HG03342 (cell line): ENCODE measurements at regions not wholly inside any gene's neighbourhood (a gene's known extent, or its start where the extent isn't known, plus 50 kb on each side); places are given as distances from the start of the nearest gene placed in this dataset.

Experiments
- ATAC-seq: cut with Tn5 transposase; IDR thresholded peaks from one replicate; pipeline ENCODE4 v1.9.1; 2021; ENCODE audit warnings: mild to moderate bottlenecking, moderate library complexity; ENCODE audit not compliant: unreplicated experiment

DNA sequence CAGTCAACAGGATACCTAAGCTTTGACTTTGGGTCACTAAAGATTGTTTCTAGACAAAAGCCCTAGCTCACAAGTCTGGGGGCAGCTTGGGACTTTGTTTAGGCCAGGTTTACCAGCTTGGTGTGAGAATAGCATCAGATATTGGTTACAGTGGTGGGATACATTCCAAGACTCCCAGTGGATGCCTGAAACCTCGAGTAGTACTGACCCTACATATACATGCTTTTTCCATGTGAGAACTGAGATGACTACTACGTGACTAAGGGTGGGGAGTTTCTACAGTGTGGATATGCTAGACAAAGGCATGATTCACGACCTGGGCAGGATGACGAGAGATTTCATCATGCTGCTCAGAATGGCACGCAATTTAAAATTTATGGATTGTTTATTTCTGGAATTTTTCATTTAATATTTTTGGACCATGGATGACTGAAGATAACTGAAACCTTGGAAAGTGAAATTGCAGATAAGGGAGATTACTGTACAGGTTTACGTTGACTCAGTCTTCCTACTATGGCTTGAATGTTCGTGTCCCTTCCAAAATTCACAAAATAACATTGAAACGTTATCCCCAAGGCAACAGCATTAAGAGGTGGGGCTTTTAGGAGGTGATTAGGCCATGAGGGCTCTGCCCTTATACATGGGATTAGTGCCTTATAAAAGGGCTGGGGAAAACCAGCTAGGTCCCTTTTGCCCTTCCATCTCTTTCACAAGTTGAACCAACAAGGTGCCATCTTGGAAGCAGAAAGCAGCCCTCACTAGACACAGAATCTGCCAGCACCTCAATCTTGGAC lies 50.2 kb upstream of the CTAGE1 start:
- ATAC-seq: no peak

DNA sequence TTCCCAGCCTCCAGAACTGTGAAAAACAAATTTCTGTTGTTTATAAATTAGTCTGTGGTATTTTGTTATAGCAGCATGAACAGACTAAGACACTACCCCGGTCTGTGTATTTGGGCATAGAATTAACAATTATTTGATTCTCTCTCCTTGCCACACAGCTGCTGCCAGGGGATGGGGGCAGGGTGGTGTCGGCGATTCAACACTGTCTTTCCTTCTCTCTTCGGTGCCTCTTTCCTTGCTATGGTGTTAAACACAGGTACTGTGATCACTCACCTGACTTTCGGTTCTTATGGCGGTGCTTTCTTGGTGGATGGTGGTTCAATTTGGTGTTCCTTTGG lies 50.8 kb upstream of the CTAGE1 start:
- ATAC-seq: no peak

DNA sequence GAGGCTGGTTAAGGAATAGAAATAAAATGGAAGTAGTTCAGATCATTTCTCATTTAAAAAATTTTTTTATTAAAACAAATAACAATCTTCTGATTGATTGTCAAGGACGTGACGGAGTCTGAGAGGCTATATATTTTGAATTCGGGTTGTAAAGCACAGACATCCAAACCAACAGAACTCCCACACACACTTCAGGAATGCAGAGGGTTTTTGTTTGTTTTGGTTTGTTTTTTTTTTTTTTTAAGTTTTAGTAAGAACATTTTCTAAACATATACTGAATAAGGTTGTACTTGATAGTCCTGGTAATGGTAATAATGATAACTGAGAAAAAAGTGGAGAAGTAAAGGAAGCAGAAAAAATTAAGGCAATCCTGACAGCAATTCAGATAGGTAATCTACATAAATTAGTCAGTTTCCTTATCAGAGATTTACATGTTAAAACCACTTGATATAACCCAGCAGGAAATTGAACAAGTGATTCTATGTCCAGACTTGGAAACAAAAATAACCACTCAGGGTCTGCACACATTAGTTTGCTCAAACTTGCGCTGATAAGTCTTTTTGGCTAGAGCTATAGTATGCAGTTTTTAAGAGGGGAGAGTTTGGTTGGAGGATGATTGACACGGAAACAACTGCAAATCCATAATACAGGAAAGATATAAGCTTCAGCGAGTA lies 51.5 kb upstream of the CTAGE1 start:
- no peak for ATAC-seq

DNA sequence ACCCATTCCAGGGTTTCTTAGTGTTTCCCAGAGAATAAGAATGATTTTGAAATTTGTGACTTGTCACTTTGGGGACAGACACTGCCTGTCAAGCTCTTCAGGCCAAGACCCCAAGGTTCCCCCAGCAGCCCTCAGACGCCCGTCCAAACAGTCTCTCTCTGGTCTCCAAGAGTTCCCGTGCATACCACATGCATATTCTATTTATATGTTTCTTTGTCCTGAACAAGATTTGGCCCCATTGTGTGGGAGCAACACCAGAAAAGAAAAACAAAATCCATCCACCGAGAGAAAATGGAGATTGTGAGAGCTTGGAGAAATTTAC lies 52.2 kb upstream of the CTAGE1 start:
- ATAC-seq: no peak

DNA sequence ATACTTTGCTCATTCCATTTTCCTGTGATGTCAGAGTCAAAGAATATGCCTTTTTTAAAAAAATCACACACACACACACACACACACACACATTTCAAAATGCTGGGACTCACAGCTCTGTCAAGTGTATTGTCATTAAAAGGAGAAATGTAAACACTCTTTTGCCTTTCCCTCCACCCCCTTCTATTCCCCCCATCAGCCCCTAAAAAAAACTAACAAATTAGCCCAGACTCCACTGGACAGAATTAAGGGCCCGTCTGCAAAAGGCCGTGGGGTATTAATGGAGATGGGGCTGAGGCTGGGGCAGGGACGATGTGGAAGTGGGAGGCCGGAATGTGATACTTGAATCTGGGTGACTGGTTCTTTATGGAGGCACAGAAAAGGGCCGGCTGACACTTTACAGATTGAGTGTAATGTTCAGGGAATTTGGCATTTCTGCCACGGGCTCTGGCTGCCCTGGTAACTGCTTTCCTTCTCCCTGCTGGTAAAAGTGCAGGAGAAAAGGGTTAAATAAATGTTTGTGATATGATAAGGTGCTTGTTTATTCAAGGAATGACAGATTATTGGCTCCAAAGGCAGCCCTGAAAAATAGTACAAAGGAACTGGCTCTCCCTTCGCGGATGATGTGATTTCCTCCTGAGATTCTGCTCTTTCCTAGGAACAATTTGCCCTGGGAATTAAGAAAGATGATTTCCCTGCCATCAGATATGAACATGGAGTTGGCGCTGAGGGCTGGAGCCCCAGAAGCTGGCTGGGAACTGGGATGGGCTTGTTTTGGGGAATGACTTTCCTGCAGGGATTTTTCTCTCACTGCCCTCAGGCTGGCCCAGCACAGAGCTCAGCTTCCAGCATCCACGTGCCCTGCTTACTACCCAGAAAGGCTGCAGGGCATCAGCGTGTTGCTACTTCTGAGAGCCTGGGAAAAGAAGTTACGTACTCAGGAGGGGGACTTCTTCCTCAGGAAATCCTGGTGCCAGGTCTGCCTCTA lies 52.8 kb upstream of the CTAGE1 start:
- ATAC-seq: no peak

DNA sequence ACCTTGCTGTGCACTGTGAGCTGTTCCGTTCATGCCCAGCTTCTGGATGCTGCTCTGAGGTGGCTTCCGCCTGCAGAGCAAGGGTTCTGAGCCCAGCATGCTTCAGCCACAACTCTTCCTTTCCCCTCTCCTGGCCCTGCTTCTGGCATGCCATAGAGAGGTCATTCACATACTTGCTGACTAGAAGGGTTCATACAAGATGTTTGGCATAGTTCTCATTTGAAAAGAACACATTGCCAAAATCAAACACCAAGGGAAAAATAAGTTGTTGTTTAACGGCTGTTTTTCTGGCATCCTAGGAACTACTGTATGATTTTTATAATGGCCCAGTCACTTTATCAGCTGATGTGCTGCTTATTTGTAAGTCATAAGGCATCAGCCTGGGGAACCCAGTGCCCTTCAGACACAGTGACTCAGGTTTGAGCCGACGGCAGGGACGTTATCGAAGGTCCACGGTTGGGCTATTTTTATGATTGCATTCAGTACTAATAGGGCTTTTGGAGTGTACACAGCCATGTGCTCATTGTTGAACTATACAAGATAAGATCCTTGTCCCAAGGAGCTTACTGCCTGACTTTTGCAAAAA lies 53.9 kb upstream of the CTAGE1 start:
- ATAC-seq: no peak

DNA sequence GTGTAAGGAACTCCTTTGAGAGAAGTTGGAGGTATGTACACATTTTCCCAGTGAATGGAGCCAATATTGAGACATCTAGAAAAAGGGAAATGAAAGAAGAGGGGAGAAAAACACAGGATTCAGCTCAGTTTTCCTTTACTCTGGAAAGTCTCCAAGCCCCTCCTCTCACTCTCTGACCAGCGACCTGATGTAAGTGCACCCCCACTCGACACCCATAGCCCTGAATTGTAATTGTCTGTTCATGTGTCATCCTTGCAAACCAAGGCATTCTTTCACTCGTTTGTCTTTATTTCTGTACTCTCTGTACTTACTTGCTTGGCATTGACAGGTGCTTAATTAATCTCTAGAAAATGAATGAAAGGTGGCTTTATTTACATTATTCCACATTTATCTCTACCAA lies 55.7 kb upstream of the CTAGE1 start:
- no peak for ATAC-seq

DNA sequence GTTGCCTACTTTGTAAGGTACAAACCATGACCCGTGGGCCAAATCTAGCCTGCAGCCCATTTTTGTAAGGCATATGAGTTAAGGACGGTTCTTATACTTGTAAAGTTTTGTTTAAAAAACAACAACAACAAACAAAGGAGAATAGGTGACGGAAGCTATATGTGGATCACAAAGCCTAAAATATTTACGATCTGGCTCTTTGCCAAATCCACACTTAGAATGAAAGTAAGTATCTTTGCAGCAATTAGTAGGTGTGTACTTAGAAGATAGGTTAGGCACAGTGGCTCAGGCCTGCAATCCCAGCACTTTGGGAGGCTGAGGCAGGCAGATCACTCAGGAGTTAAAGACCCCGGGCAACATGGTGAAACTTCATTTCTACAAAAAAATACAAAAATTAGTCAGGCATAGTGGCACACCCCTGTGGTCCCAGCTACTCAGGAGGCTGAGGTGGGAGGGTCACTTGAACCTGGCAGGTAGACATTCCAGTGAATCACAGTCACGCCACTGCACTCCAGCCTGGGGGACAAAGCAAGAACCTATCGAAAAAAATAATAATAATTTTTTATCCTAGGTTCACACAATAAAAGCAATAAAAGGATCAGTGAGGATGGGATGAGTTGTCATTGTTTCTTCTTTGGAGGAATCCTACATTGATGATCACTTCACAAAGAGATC lies 57.8 kb upstream of the CTAGE1 start:
- ATAC-seq: no peak

DNA sequence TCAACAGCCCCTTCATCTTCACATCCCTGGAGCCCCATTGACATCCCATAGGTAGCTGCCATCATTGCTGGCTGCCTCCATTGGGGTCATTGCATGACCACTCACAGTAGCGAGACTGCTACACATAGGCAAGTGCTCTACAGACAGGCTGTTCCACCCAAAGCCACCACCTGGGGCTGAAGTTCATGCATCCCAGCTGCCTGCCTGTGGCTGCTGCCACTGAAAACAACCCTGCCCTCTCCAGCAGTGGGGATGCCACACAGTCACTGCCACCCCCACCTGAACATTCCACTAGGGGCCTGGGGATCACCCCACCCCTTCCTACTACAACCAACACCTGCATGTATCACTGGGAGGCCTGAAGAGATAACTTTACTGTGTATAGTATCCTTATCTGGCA lies 59.5 kb upstream of the CTAGE1 start:
- no peak for ATAC-seq

DNA sequence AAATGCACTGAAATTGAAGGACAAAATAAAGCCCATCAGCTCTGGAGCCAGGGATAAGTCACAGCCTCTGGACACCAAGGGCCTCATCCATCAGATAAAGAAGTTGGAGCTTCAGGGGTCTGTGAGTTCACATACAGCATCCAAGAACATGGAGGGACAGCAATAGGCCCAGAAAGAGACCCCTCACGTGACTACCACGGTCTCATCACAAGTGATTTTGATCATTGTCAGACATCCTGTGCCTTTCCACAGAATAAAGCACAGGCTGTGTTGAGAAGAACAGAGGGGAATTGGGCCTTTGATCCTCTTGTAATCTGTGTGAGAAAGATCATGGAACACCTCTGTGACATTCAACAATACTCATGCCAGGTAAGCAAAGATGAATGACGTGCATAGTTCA lies 65.2 kb upstream of the CTAGE1 start:
- no peak for ATAC-seq

DNA sequence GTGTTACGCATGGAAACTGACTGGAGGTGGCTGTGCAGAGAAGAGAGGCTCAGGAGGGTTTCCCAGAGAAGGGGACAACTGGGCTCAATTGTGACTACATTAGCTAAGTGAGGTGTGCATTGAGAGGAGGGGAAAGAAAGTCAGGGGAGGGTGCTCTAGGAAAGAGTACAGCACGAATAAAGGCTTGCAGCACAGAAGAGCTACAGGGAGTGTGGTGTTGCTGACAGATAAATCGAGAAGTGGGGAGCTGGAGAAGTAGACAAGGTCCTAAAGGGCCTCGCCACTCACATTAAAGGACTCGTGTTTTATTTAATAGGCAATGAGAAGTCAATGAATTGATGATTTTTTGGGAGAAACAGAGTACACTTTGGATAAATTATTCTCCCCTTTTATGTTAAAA lies 65.7 kb upstream of the CTAGE1 start:
- no peak for ATAC-seq

DNA sequence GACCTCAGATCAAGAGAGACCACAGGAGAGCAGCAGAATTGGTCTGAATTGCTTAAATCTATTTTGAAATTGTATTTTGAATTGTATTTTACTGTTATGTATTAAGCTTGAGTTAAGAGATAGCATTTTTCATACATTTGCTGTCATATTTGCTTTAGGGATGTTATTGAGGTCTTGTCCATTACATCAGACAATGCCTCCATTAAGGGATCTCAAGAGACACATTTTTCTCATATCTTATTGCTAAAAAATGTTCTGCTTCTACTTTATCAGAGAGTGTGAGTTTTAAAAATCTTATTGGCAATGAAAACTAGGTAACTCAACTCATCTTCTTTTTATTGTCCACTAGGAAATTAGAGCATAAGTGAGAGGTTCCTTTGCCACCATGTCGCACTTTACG lies 66.8 kb upstream of the CTAGE1 start:
- ATAC-seq: no peak

DNA sequence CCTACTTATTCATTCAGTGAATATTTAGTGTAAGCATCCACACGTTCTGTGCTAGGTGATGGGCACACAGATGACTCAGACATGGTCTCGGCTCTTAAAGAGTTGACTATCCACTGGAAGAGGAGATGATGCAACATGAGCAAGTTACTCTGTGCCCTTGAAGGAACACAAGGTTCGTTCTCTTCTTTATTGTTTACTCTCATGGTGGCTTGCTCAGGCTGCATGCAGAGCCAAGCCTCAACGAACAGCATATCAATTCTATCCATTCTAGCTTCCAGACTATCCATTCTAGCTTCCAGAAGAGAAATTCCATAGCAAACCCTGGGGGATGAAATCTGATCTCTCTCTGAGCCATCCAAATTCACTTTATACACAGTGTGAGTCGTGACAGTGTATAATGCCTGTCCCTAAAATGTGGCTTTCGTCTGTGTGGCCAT lies 68.1 kb upstream of the CTAGE1 start:
- no peak for ATAC-seq

DNA sequence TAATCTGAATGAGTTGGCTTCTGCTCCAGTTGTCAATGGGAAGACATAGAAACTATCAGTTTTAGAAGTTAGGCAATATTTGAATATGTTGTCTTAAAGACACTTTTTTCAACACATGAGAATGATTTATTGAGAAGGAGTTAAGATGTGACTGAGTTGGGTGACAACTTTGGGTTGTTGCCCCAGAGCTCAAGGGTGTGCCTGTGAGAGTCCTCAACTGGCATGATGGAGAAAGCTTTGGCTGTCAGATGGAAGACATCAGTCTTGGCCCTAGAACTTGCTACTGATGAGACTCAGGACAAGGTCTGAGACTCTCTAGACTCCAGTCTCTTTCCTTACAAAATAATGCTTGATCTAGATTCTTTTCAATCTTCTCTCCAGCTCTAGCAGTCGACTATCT lies 69.0 kb upstream of the CTAGE1 start:
- no peak for ATAC-seq

DNA sequence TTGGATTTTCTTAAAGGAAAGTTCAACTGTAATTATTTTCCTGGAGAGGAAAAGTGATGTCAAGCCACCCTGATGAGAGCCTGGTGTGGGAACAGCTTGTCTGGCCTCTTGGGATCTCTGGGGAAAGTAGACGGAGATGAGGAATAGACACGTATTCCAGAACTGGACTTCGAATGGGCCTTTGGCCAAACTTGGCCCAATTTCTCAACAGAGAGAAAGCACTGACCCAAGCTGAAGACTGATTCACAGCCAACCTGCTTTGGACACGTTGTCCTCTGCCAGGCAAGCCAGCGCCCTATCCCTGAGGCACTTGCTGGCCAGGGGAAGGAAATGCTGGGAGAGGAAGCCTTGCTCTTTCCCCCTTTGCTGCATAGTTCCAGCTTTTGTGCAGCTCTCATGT lies 70.8 kb upstream of the CTAGE1 start:
- no peak for ATAC-seq

DNA sequence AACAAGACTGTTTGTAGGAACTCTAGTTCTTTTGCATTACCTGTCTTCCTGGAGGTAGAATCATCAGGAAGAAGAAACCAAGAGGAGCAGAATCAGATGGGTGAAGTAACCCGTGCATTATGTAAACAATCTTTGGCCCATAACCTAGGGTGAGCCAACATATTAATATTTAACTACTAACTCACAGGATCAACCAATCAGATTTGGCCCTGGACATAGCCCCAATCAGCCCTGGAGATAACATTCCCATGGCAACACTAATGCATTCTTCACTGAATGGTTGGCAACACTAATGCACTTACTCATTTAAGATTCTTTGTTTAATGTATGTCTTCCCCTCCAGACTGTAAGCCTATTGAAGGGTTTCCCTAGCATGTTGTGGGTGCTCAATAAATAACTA lies 72.0 kb upstream of the CTAGE1 start:
- no peak for ATAC-seq

DNA sequence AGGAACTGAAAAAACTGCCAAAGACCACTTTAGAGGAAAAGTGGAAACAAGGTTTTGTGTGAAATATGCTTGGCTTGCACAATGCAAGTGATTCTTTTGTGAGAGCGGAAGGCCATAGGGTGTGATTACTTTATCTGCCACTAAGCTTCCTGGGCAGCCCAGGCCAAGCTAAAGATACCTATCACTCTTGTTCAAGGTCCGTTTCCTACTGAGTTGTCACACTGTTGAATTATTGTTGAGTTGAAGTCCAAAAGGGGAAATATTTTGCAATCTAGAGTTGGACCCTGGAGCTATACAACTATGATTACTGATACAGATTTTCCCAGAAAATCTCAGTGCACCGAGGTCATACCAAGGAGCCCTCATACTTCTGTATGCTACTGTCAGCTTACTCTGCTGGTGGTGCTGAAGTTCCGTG lies 72.7 kb upstream of the CTAGE1 start:
- no peak for ATAC-seq

DNA sequence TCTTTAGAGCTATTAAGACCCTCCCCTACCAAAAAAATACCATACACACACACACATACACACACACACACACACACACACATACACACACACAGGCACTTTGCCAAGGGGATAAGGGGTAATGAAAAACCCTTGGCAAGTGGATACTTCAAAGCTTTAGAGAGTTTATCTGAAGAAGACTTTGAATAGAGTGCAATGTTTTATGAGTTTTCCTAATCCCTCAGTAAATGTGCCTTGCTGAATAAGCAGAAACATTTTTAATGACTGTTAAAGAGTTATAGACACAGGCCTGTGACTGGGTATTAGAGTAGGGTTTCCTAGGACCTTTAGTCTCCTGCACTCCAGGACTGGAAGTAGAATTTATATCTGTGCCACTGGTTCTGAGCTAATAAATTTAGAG lies 75.5 kb upstream of the CTAGE1 start:
- ATAC-seq: no peak

DNA sequence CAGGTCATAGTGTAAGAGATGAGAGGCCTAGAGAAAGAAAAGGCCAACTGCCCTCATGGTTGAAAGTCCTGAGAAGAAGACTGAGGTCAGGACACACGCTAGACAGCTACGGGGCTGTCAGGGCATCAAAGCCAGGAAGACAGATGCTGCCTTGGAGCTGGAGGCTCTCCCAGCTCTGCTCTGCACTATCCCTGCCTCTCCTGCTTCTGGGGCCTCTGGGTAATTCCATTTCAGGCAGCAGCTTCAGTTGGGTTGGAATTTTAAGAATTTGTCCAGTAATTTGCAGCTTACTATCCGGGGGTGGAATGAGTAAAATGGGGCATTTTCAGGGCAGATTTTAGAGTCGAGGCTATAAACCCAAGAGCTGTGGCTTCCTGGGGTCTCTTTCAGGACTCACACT lies 76.2 kb upstream of the CTAGE1 start:
- ATAC-seq: no peak

DNA sequence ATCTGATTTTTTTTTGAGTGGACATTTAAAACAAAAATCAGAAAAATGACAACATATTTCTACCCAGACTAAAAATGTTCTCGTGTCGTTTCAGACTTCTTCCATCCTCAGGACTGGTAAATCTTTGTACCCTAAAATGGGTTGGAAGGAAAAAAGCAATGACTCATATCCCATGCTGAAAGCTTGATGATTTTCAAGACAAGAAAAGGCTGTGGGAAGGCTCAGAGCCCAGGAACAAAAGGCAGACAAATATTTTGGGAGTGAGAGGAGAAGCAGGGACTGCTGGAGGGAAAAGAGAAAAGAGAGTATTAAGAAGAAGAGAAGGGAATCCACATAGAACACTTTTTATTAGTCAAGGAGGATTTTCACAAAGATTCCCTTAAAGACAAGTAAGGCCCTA lies 77.1 kb upstream of the CTAGE1 start:
- ATAC-seq: no peak

DNA sequence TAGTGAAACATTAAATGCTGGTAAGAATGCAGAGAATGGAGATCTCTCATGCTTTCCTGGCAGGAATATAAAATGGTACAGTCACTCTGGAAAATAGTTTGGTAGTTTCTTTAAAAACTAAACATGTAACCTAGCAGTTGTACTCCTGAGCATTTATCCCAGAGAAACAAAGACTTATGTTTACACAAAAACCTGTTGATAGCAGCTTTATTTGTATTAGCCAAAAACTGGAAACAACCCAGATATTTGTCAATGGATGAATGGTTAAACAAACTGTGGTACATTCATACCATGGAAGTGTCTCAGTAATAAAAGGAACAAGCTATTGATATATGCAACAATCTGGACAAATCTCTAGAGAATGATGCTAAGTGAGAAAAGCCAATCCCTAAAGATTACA lies 81.7 kb upstream of the CTAGE1 start:
- no peak for ATAC-seq
